ENCODE measurements at regions not wholly inside any gene's neighbourhood (a gene's known extent, or its start where the extent isn't known, plus 50 kb on each side); places are given as distances from the start of the nearest gene placed in this dataset.

DNA sequence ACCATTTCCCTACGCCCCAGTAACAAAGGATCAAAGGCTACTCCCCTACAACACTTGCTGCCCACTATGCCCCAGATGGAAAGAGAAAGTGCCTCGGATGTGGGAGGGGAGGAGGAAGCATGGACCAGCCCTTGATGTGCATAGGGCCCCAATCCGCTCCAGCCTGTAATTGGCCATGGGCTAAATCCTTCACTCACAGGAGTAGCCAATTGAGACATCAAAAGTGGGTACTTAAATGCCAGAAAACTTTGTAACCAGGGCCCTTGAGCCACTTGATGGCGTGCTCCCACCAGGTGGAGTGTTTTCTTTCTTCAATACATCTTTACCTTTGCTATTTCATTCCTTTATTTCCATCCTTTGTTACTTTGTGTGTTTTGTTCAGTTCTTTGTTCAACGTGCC lies 500.5 kb upstream of the LRRN3 start:
- TF ChIP-seq, protein P1, sequence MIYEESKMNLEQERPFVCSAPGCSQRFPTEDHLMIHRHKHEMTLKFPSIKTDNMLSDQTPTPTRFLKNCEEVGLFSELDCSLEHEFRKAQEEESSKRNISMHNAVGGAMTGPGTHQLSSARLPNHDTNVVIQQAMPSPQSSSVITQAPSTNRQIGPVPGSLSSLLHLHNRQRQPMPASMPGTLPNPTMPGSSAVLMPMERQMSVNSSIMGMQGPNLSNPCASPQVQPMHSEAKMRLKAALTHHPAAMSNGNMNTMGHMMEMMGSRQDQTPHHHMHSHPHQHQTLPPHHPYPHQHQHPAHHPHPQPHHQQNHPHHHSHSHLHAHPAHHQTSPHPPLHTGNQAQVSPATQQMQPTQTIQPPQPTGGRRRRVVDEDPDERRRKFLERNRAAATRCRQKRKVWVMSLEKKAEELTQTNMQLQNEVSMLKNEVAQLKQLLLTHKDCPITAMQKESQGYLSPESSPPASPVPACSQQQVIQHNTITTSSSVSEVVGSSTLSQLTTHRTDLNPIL (CRISPR knock-in tag; IDR thresholded peaks at IDR 0.05; ENCODE audit: low read depth) = no peak
- TF ChIP-seq ZNF70 (CRISPR knock-in tag; IDR thresholded peaks at IDR 0.05) = no peak
- no peak for TF ChIP-seq ZFP3 (CRISPR knock-in tag; IDR thresholded peaks at IDR 0.05)
- no peak for TF ChIP-seq RARB (CRISPR knock-in tag; IDR thresholded peaks at IDR 0.05)

Measured in SK-N-SH treated with all-trans-retinoic acid at 6 μM for 48 hours (cell line).